Fibroblast of mammary gland (primary cell): ENCODE measurements at regions not wholly inside any gene's neighbourhood (a gene's known extent, or its start where the extent isn't known, plus 50 kb on each side); places are given as distances from the start of the nearest gene placed in this dataset.
"Not testable (repeated sequence)": the region's sequence is repeated elsewhere in the genome, so short reads cannot be mapped to it uniquely, and the experiment has no call there.

Experiments used
- DNase-seq: peaks from one replicate; pipeline ENCODE4 v3.0.0-alpha.2; 2010; ENCODE audit warnings: low read depth
- H3K4me3 ChIP-seq: 2 replicates; pipeline ENCODE4 v1.5.1; 2011; ENCODE audit warnings: low read depth, mild to moderate bottlenecking, low read length, moderate library complexity; ENCODE audit not compliant: control insufficient read depth
- TF ChIP-seq, protein P1 (sequence below): conservative IDR thresholded peaks from 2 replicates; pipeline ENCODE4 v1.5.1; 2011; ENCODE audit warnings: low read depth, low read length, inconsistent platforms; ENCODE audit not compliant: control insufficient read depth, insufficient read depth

DNA sequence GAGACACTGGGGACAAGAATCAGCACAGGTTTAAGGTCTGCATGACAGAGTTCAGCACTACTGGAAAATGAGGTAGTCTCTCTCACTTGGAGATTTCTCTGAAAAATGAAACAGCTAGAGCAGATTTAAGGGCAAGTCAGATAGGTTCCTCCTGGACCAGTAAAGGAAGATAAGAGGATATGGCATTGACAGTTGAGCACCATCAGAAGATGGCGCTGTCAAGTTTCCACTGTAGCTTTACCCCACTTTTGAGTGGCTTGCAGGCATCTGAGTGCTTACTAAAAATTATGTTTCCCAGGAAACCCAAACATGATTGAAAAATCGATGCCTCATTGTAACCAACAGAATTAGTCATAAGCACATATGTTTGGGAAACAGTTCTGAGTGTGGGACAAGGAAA lies 407.2 kb upstream of the UBE2E2 start:
- H3K4me3 ChIP-seq: no peak overlapping the region
- TF ChIP-seq, protein P1, sequence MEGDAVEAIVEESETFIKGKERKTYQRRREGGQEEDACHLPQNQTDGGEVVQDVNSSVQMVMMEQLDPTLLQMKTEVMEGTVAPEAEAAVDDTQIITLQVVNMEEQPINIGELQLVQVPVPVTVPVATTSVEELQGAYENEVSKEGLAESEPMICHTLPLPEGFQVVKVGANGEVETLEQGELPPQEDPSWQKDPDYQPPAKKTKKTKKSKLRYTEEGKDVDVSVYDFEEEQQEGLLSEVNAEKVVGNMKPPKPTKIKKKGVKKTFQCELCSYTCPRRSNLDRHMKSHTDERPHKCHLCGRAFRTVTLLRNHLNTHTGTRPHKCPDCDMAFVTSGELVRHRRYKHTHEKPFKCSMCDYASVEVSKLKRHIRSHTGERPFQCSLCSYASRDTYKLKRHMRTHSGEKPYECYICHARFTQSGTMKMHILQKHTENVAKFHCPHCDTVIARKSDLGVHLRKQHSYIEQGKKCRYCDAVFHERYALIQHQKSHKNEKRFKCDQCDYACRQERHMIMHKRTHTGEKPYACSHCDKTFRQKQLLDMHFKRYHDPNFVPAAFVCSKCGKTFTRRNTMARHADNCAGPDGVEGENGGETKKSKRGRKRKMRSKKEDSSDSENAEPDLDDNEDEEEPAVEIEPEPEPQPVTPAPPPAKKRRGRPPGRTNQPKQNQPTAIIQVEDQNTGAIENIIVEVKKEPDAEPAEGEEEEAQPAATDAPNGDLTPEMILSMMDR: no peak
- DNase-seq: peak; percentile 6

DNA sequence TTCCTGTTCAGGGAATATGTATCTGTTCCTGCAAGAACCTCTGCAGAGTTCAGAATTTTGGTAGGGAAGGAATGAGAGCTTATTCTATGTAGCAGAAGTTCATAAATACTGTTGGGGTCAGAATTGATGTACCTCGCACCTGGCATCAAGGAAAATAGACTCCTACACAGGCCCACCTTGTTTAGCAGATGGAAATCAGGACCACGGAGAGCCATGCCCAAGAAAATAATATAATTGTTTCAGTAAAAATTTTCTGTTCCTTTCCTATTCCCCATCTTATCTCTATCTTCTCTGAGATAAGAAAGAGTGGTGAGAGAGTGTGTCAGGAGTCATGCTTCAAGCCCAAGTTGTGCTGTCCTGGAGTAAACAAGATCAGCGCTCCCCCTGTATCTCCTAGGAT lies 404.7 kb upstream of the UBE2E2 start:
- no peak for DNase-seq
- TF ChIP-seq, protein P1: no peak

DNA sequence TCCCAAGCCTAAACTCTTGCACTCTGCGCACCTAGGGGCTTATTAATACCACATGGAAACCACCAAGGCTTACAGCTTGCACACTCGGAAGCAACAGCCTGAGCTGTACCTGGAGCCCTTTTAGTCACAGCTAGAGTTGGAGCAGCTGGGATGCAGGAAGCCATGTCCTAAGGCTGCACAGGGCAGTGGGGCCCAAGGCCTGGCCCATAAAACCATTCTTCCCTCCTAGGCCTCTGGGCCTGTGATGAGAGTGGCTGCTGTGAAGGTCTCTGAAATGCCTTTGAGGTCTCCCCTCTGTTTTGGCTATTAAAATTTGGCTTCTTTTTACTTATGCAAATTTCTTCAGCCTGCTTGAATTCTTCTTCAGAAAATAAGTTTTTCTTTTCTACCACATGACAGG lies 383.9 kb upstream of the UBE2E2 start:
- H3K4me3 ChIP-seq: no peak overlapping the region
- TF ChIP-seq, protein P1: no peak
- no peak for DNase-seq

More for the DNA sequence above, 404.7 kb upstream of the UBE2E2 start:
- no peak overlapping the region for H3K4me3 ChIP-seq

DNA sequence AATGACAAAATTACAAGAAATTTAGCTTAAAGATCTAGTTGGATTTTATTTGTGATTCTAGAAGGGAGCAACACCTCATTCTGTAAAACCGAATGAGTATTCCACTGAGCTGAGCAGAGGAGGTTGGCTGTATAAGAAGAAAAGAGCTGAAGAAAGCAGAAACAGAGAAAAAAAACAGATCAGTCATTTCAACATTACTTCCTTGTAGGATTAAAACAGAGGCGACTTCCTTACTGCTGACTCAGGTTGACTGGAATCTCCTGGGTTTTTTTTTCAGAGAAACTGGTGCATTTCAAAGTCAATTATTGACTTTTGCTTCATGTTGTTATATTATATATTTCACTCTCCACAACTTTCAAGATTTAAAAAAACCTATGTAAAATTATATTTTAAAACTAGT lies 368.1 kb upstream of the UBE2E2 start:
- H3K4me3 ChIP-seq: no peak overlapping the region
- TF ChIP-seq, protein P1: no peak
- DNase-seq: peak; percentile 8

DNA sequence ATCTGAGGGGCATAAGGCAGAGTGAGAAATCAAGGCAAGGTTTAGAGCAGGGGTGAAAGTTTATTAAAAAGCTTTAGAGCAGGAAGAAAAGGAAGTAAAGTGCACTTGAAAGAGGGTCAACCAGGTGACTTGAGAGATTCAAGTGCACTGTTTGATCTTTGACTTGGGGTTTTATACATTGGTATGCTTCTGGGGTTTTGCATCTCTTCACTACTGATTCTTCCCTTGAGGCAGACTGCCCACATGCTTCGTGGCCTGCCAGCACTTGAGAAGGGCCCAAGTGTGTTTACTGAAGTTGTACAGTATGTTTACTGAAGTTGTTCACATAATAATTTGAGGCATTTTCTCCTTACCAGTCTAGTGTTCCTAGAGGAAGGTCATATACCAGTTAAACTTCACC lies 367.0 kb upstream of the UBE2E2 start:
- H3K4me3 ChIP-seq: no peak overlapping the region
- no peak for DNase-seq
- TF ChIP-seq, protein P1: no peak

DNA sequence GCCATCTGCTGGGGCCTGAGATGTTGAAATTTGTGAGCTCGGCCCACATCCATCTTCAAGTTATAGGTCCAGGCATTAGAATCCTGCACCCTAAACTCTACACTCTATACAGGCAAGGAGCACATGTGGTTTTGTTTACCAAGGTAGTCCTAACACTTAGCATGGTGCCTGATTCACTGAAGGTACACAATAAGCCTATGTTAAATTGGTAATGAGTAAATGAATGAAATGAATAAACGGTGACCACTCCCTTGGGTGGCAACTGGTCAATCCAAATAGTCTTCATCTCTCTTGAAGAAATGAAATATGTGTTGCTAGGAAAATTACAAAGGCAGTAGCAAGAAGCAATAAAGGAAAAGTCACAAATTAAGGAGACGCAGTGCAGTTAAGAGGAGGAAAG lies 359.3 kb upstream of the UBE2E2 start:
- no peak overlapping the region for H3K4me3 ChIP-seq
- DNase-seq: no peak
- TF ChIP-seq, protein P1: no peak

DNA sequence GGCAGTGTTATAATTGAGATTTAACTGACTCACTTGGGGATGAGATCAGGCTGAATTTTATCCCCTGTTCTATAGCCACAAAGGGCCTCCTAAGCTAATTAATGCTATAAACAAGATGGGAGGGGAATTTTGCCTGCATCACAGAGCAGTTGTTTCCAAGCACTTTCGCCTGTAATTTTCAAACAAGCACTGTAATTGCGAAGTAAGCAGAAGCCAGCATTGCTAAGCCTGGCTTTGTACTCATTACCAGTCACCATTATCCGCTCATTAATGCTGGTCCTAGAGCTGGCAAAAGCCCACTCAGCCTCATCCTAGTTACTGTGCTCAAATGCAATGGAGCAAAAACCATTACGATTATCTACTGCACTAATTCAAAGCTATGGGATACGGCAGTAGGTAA lies 356.6 kb upstream of the UBE2E2 start:
- TF ChIP-seq, protein P1: no peak
- DNase-seq: no peak

DNA sequence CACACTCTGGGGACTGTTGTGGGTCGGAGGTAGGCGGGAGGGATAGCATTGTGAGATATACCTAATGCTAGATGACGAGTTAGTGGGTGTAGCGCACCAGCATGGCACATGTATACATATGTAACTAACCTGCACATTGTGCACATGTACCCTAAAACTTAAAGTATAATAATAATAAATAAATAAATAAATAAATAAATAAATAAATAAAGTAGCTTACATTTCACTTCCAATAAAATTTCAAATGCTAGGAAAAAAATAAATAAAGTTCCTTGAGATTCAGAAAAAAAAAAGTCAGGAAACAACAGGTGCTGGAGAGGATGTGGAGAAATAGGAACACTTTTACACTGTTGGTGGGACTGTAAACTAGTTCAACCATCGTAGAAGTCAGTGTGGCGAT lies 353.5 kb upstream of the UBE2E2 start:
- not testable (repeated sequence) for DNase-seq, H3K4me3 ChIP-seq

More for the DNA sequence above, 356.6 kb upstream of the UBE2E2 start:
- no peak overlapping the region for H3K4me3 ChIP-seq
